ENCODE measurements at regions not wholly inside any gene's neighbourhood (a gene's known extent, or its start where the extent isn't known, plus 50 kb on each side); places are given as distances from the start of the nearest gene placed in this dataset.

- Histone ChIP-seq H3K27me3 (ENCODE audit: insufficient read depth, low read length) (no peaks in the 10 kb centered on the region), H3K27ac (ENCODE audit: low read depth, low read length) (no peak overlapping the region), H3K4me1 (ENCODE audit: insufficient read depth, low read length) (no peaks in the 10 kb centered on the region), H3K79me2 (ENCODE audit: insufficient read depth, low read length) (no peaks in the 10 kb centered on the region), H3K4me3 (ENCODE audit: insufficient read depth, low read length) (no peak overlapping the region), H3K36me3 (ENCODE audit: insufficient read depth, low read length) (no peaks in the 10 kb centered on the region), H2AFZ (ENCODE audit: low read length) (no peak overlapping the region), H3K9me3 (ENCODE audit: low read depth, low read length) (no peaks in the 10 kb centered on the region), H3K4me2 (ENCODE audit: insufficient read depth, low read length) (no peak overlapping the region), H4K20me1 (ENCODE audit: insufficient read depth, low read length) (no peaks in the 10 kb centered on the region)
- TF ChIP-seq CTCF (IDR thresholded peaks at IDR 0.05; ENCODE audit: extremely low read depth, low read depth, low read length) = no peak
- no peak for DNase-seq (ENCODE audit: insufficient read length, low spot score, missing footprints)
These were observed 106.1 kb upstream of the ANO4 start for GRCh38 chr12:100688451-100688864.

DNA sequence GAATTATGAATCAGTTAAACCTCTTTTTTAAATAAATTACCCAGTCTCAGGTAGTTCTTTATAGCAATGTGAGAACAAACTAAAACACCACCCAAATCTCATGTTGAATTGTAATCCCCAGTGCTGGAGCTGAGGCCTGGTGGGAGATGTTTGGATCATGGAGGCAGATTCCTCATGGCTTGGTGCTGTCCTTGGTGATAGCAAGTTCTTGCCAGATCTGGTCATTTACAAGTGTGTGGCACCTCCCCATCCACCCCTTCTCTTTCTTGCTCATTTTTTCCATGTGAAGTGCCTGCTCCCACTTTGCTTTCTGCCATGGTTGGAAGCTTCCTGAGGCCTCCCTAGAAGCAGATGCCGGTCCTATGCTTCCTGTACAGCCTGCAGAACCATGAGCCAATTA lies 102.1 kb upstream of the ANO4 start:
- Histone ChIP-seq H3K4me1 (ENCODE audit: insufficient read depth, low read length) (no peaks in the 10 kb centered on the region), H4K20me1 (ENCODE audit: insufficient read depth, low read length) (no peaks in the 10 kb centered on the region), H3K4me2 (ENCODE audit: insufficient read depth, low read length) (no peak overlapping the region), H3K36me3 (ENCODE audit: insufficient read depth, low read length) (no peaks in the 10 kb centered on the region), H3K27ac (ENCODE audit: low read depth, low read length) (no peak overlapping the region), H2AFZ (ENCODE audit: low read length) (no peak overlapping the region), H3K9me3 (ENCODE audit: low read depth, low read length) (no peaks in the 10 kb centered on the region), H3K4me3 (ENCODE audit: insufficient read depth, low read length) (no peak overlapping the region), H3K27me3 (ENCODE audit: insufficient read depth, low read length) (no peaks in the 10 kb centered on the region), H3K79me2 (ENCODE audit: insufficient read depth, low read length) (no peaks in the 10 kb centered on the region)
- TF ChIP-seq CTCF (IDR thresholded peaks at IDR 0.05; ENCODE audit: extremely low read depth, low read depth, low read length) = no peak
- no peak for DNase-seq (ENCODE audit: insufficient read length, low spot score, missing footprints)

GRCh38 chr12:100698518-100698917 lies 96.1 kb upstream of the ANO4 start:
- H3K27ac ChIP-seq (ENCODE audit: low read depth, low read length) = no peak overlapping the region

GRCh38 chr12:100699209-100699608 lies 95.4 kb upstream of the ANO4 start:
- Histone ChIP-seq H3K27ac (ENCODE audit: low read depth, low read length) (no peak overlapping the region), H2AFZ (ENCODE audit: low read length) (no peak overlapping the region), H3K4me1 (ENCODE audit: insufficient read depth, low read length) (no peaks in the 10 kb centered on the region), H3K9me3 (ENCODE audit: low read depth, low read length) (no peaks in the 10 kb centered on the region), H3K27me3 (ENCODE audit: insufficient read depth, low read length) (no peaks in the 10 kb centered on the region), H4K20me1 (ENCODE audit: insufficient read depth, low read length) (no peaks in the 10 kb centered on the region), H3K4me2 (ENCODE audit: insufficient read depth, low read length) (no peak overlapping the region), H3K4me3 (ENCODE audit: insufficient read depth, low read length) (no peak overlapping the region), H3K79me2 (ENCODE audit: insufficient read depth, low read length) (no peaks in the 10 kb centered on the region), H3K36me3 (ENCODE audit: insufficient read depth, low read length) (no peaks in the 10 kb centered on the region)
- no peak for DNase-seq (ENCODE audit: insufficient read length, low spot score, missing footprints)
- TF ChIP-seq CTCF (IDR thresholded peaks at IDR 0.05; ENCODE audit: extremely low read depth, low read depth, low read length) = no peak

More at GRCh38 chr12:100698518-100698917, 96.1 kb upstream of the ANO4 start:
- H2AFZ ChIP-seq (ENCODE audit: low read length) = no peak overlapping the region
- no peaks in the 10 kb centered on the region for H3K79me2 ChIP-seq (ENCODE audit: insufficient read depth, low read length)
- no peaks in the 10 kb centered on the region for H4K20me1 ChIP-seq (ENCODE audit: insufficient read depth, low read length)
- H3K4me1 ChIP-seq (ENCODE audit: insufficient read depth, low read length) = no peaks in the 10 kb centered on the region
- H3K4me3 ChIP-seq (ENCODE audit: insufficient read depth, low read length) = no peak overlapping the region
- DNase-seq (ENCODE audit: insufficient read length, low spot score, missing footprints) = no peak
- no peak overlapping the region for H3K4me2 ChIP-seq (ENCODE audit: insufficient read depth, low read length)
- H3K36me3 ChIP-seq (ENCODE audit: insufficient read depth, low read length) = no peaks in the 10 kb centered on the region
- H3K9me3 ChIP-seq (ENCODE audit: low read depth, low read length) = no peaks in the 10 kb centered on the region
- TF ChIP-seq CTCF (IDR thresholded peaks at IDR 0.05; ENCODE audit: extremely low read depth, low read depth, low read length) = no peak
- no peaks in the 10 kb centered on the region for H3K27me3 ChIP-seq (ENCODE audit: insufficient read depth, low read length)

Data from osteoblast (primary cell).